HG03175 (cell line): ENCODE measurements at regions not wholly inside any gene's neighbourhood (a gene's known extent, or its start where the extent isn't known, plus 50 kb on each side); places are given as distances from the start of the nearest gene placed in this dataset.
"Not testable (repeated sequence)": the region's sequence is repeated elsewhere in the genome, so short reads cannot be mapped to it uniquely, and the experiment has no call there.

Experiments used
- ATAC-seq: cut with Tn5 transposase; IDR thresholded peaks from one replicate; pipeline ENCODE4 v1.9.1; 2021; ENCODE audit warnings: mild to moderate bottlenecking, moderate library complexity; ENCODE audit not compliant: unreplicated experiment

- ATAC-seq: no peak
Observed at GRCh38 chr2:16741498-16741897, 75.9 kb upstream of the CYRIA start.

DNA sequence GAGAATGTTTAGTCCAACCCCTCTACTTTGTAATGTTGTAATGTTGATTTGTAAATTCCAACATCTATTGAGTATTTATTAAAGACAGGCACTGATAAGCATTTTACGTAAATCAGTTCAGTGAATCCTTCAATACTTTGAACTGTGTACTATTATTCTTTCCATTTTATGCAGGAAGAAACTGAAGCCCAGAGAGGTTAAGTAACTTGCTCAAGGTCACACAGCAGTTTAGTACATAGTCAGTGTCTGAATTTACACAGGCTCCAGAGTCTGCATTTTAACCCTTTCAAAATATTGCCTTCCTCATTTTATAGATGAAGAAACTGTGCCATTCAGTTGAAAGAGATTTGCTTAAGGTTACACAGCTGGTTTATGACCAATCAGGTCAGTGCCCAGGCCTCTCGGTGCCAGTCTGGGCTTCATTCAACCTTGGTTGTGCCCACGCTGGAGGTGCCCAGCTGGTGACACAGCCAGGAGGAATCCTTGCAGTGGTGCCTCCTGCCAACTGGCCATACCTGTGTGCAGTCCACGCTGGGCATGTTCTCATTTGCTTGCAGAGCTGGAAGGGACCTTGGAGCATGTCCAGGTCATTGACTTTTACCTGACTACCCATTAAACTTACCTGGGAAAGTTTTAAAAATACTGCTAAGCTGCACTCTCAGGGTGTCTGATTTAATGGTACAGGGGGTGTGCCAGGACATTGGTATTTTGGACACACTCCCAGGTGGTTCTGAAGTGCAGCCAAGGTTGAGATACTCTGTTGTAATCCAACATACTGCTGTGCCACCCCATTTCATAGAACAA is 74.3 kb upstream of the CYRIA start:
- ATAC-seq: no peak

GRCh38 chr2:16738361-16739225 is 73.0 kb upstream of the CYRIA start:
- no peak for ATAC-seq

GRCh38 chr2:16737812-16738211 is 72.2 kb upstream of the CYRIA start:
- no peak for ATAC-seq

DNA sequence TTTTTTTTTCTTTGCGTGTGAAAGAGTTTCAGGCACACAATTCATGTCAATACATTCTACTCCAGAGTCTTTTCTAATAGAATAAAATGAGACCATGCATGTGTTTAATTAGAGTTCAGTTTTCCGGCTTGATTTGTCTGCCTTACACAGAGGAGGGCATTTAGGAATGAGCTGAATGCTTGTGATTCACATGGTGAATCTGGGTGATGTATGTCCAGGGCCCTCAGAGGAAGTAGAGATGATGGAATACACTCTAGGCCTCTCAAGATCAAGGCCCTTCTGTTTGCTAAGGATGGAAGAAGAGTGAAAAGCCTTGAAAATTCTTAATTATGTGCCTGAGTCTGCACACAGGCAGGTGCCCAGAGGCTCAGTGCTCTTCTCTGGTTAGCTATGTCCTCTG is 71.0 kb upstream of the CYRIA start:
- ATAC-seq: no peak

DNA sequence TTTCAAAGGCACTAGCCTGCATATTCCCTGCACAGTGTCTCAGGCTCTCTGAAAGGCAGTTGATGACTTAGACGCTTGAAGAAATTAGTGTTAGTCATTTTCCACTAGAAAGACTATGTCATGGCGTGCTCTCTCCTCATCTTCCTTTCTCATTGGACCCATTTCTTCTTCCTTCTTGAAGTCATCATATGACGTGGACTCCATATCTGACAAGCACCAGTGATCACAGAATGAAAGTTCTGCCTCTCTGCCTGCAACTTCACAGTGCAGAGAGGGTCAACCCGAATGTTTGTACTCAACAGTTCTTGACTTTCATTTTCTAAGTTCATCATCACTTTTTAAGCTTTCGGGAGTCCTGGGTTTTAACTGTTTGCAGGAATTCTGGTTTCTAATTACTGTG is 63.7 kb upstream of the CYRIA start:
- ATAC-seq: no peak

DNA sequence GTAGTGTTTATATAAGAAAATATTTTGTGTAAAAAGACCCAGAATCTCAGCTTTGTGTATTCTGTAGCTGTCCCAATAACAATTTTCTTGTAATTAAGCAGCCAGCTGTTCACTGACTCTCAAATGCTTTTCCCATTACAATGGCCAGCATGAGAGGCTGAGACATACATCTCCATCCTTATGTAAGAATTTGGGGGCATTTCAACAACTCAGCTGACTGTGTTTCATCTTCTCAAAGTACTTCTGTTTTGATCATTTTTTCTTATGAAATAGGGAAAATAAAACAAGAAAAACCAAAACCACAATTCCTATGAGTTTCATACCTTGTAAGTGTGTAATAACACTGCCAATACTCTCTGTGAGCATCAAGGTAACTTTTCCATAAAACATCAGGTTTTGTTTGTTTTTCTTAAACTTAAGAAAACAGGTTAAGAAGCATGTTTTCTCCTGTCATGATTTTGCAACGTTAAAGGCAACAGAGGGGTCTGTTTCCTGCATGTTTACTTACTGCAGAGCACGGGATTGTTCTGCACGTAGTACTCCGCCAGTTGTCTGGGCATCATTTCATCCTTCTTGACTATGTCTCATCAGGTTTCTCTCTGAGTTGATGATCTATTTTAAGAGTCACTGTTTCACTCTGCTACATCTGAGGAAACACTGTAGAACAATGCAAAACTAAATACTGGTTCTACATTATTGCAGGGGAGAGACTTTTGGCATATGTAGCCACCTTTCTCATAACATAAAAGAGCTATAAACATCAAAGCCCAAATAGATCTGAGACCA is 62.9 kb upstream of the CYRIA start:
- ATAC-seq: peak; percentile 63

DNA sequence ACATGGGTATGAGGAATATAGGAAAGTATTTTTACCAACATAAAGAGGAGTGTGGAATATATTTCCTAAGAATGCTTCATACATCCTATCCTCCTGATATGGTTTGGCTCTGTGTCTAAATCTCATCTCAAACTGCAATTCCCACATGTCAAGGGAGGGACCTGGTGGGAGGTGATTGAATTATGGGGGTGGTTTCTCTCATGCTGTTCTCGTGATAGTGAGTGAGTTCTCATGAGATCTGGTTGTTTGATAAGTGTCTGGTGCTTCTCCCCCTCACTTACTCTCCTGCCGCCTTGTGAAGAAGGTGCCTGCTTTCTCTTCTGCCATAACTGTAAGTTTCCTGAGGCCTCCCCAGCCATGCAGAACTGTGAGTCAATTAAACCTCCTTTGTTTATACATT is 62.2 kb upstream of the CYRIA start:
- not testable (repeated sequence) for ATAC-seq

- no peak for ATAC-seq
Observed at GRCh38 chr2:16727256-16727655, 61.6 kb upstream of the CYRIA start.

GRCh38 chr2:16726577-16726976 is 60.9 kb upstream of the CYRIA start:
- no peak for ATAC-seq

DNA sequence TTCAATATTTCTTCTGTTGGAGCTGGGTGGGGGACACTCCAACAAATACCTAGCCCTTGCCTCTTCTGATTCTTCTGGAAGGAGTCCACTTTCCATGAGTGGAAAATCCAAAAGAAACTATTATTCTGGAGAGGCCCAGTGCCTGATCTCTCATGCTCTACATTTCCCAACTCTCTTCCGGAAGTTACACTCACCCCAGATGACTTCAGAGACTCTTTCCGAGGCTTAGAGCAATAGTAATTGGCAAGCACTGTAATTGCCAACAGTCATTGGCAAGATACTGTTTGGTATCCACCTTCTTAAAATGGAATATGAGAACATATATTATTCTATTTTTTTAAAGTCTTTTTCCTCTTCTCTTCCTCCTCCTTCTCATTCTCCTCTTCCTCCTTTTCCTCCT is 60.5 kb upstream of the CYRIA start:
- no peak for ATAC-seq

DNA sequence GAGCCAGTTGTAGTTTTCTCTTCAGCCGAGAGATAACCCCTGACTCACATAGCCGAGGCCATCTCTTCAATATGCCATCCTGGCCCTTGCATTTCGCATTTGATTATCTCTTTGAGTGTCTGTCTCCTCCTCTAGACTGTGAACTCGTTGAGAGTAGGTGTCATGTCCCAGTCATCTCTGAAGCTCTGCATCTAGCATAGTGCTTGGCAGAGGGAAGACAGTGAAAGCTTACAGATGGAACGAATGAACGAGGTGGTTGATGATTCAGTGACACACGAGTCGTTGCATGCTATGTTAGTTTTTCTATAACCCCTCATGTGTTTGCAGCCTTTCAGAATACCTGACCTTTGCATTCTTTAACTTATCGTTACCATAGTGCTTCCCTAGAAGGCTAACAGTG is 59.9 kb upstream of the CYRIA start:
- no peak for ATAC-seq

DNA sequence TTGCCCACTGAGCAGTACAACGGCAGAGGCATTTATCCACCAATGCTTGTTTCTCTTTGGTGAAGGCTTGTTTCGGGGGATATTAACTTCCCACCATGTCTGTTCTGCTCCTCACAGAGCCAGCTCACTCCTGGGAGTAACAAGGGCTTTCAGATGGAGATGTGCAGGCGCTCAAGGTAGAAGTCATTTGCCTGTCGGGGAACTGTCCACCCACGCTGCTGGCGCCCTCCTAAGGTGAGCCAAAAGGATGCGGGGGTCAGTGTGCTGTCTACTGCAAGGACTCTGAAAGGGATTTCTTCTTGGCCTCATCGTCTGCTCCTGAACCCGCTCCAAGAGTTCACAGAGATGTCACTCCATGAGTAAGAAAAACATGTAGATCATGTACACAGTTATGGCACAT is 57.0 kb upstream of the CYRIA start:
- ATAC-seq: no peak

GRCh38 chr2:16722126-16722525 is 56.5 kb upstream of the CYRIA start:
- no peak for ATAC-seq

DNA sequence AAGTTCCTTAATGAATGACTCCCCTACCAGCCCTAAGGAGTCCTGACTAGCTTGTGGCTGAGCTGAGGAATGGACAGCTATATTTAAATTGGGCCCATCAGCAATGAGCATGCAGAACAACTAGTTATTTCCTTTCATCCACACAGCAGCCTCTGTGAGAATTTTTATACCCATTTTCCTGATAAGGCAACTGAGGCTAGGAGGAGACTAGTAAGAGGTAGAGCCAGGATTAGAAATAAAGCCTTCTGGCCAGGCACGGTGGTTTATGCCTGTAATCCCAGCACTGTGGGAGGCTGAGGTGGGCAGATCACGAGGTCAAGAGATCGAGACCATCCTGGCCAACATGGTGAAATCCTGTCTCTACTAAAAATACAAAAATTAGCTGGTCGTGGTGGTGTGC is 55.9 kb upstream of the CYRIA start:
- not testable (repeated sequence) for ATAC-seq

- not testable (repeated sequence) for ATAC-seq
Observed at GRCh38 chr2:16720737-16721136, 55.1 kb upstream of the CYRIA start.

DNA sequence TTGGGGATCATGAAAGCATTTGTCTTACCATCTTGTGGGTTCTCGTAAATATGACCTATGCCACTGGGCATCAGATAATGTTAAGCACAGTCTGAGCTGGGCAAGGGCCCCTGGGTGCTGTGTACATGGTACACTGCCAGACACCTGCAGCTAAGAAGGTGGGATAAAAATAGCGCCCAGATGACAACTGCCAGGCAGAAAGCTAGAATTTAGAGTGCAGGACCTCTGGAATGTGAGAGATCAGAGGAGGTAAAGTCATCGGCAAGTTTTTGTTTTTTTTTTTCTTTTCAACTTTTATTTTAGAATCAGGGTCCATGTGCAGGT is 53.8 kb upstream of the CYRIA start:
- ATAC-seq: no peak

- ATAC-seq: no peak
Observed at GRCh38 chr2:16718576-16719484, 53.2 kb upstream of the CYRIA start.

- no peak for ATAC-seq
Observed at GRCh38 chr2:16717477-16717876, 51.8 kb upstream of the CYRIA start.

GRCh38 chr2:16716944-16717343 is 51.3 kb upstream of the CYRIA start:
- no peak for ATAC-seq

GRCh38 chr2:16716024-16716423 is 50.4 kb upstream of the CYRIA start:
- ATAC-seq: no peak
